SK-N-SH (cell line): ENCODE measurements at regions not wholly inside any gene's neighbourhood (a gene's known extent, or its start where the extent isn't known, plus 50 kb on each side); places are given as distances from the start of the nearest gene placed in this dataset.

Experiments
- CTCF ChIA-PET: fragments of 300-600, 350-600 bp; formaldehyde crosslinking; extraction: SDS; loops from one replicate; lab custom pipeline; 2021; lab: Yijun Ruan, JAX
- POLR2A ChIA-PET: fragments of 350-600 bp; sonication (Branson Sonifier 250); formaldehyde crosslinking; extraction: SDS; loops from one replicate; lab custom pipeline; 2020; ENCODE audit warnings: antibody characterized with exemption, inconsistent platforms; lab: Yijun Ruan, JAX
- DNase-seq: peaks from one replicate; pipeline ENCODE4 v3.0.0; 2012
- H2AFZ ChIP-seq: fragments of 200-600 bp; sonication (generic); 2 replicates; pipeline ENCODE4 v1.8.1; 2016; ENCODE audit warnings: antibody characterized with exemption, mild to moderate bottlenecking, low read depth
- H3F3A ChIP-seq: fragments of 200-600 bp; sonication (generic); replicated peaks from 2 replicates; pipeline ENCODE3; 2016; ENCODE audit warnings: antibody characterized with exemption, mild to moderate bottlenecking; ENCODE audit not compliant: insufficient read depth
- H3K27ac ChIP-seq, 2 experiments: fragments of 200-500 bp in 1 of 2; fragments of 200-600 bp in 1 of 2; sonication (Bioruptor generic) in 1 of 2; sonication (generic), shearing (Covaris generic) in 1 of 2; 2 replicates each; pipeline versions ENCODE4 v1.5.1 to v1.6.1; 2014 to 2016; ENCODE audit warnings: low read depth in 2 of 2, inconsistent platforms in 1 of 2, low read length in 1 of 2, mild to moderate bottlenecking in 1 of 2, mixed read lengths in 1 of 2
- H3K27me3 ChIP-seq: fragments of 200-600 bp; sonication (generic), shearing (Covaris generic); 2 replicates; pipeline ENCODE4 v1.6.1; 2016; ENCODE audit warnings: mixed run types; ENCODE audit not compliant: insufficient read depth
- H3K36me3 ChIP-seq, 2 experiments: fragments of 200-500 bp in 1 of 2; fragments of 200-600 bp in 1 of 2; sonication (Bioruptor generic) in 1 of 2; sonication (generic) in 1 of 2; replicated peaks in 1 of 2; 2 replicates each; pipeline versions ENCODE3 to v1.5.1; 2014 to 2016; ENCODE audit warnings: low read length in 1 of 2, mild to moderate bottlenecking in 1 of 2; ENCODE audit not compliant: insufficient read depth in 2 of 2, control insufficient read depth in 1 of 2
- H3K4me1 ChIP-seq, 2 experiments: fragments of 200-500 bp in 1 of 2; fragments of 200-600 bp in 1 of 2; sonication (Bioruptor generic) in 1 of 2; sonication (generic), shearing (Covaris generic) in 1 of 2; 2 replicates each; pipeline versions ENCODE4 v1.5.1 to v1.6.1; 2014 to 2016; ENCODE audit warnings: low read depth in 1 of 2, low read length in 1 of 2, mixed run types in 1 of 2; ENCODE audit not compliant: insufficient read depth in 2 of 2, control insufficient read depth in 1 of 2
- H3K4me2 ChIP-seq: fragments of 200-600 bp; sonication (generic), shearing (Covaris generic); 2 replicates; pipeline ENCODE4 v1.6.1; 2017; ENCODE audit warnings: mixed run types
- H3K4me3 ChIP-seq, 2 experiments: fragments of 200-500 bp in 1 of 2; fragments of 200-600 bp in 1 of 2; sonication (Bioruptor generic) in 1 of 2; sonication (generic), shearing (Covaris generic) in 1 of 2; 2 replicates each; pipeline versions ENCODE4 v1.5.1 to v1.8.1; 2014 to 2016; ENCODE audit warnings: low read depth in 2 of 2, inconsistent platforms in 1 of 2, low read length in 1 of 2, mild to moderate bottlenecking in 1 of 2, mixed read lengths in 1 of 2, moderate library complexity in 1 of 2
- H3K79me2 ChIP-seq: fragments of 200-600 bp; sonication (generic); 2 replicates; pipeline ENCODE4 v1.8.1; 2017; ENCODE audit warnings: mild to moderate bottlenecking; ENCODE audit not compliant: insufficient read depth
- H3K9ac ChIP-seq: fragments of 200-600 bp; sonication (generic); 2 replicates; pipeline ENCODE4 v1.6.1; 2017; ENCODE audit warnings: mixed run types
- H3K9me2 ChIP-seq: fragments of 200-600 bp; sonication (generic); 2 replicates; pipeline ENCODE4 v1.6.1; 2017; ENCODE audit warnings: mixed run types
- H3K9me3 ChIP-seq: fragments of 200-600 bp; sonication (generic); 2 replicates; pipeline ENCODE4 v1.6.1; 2017; ENCODE audit warnings: mixed run types, mild to moderate bottlenecking, moderate library complexity
- H4K20me1 ChIP-seq: fragments of 200-600 bp; sonication (generic); 2 replicates; pipeline ENCODE4 v1.6.1; 2017; ENCODE audit warnings: mild to moderate bottlenecking, mixed run types; ENCODE audit not compliant: insufficient read depth
- CHD2 ChIP-seq: fragments of 150-350 bp; IDR thresholded peaks from 2 replicates; pipeline ENCODE4 v1.6.1; 2018; ENCODE audit warnings: low read length; ENCODE audit not compliant: partially characterized antibody
- EP300 ChIP-seq, 2 experiments: IDR thresholded peaks; 2 replicates each; pipeline versions ENCODE4 v1.4.0 to v1.6.1; 2012; ENCODE audit warnings: borderline replicate concordance in 1 of 2, low read depth in 1 of 2, low read length in 1 of 2
- IRF3 ChIP-seq: fragments of 150-350 bp; IDR thresholded peaks from 2 replicates; pipeline ENCODE4 v1.6.1; 2016; ENCODE audit warnings: mild to moderate bottlenecking, low read depth, low read length
- JUND ChIP-seq: IDR thresholded peaks from 2 replicates; pipeline ENCODE4 v1.4.0; 2012
- MEF2A ChIP-seq: IDR thresholded peaks from 2 replicates; pipeline ENCODE4 v1.4.0; 2012; ENCODE audit warnings: low read depth, borderline replicate concordance
- NFIC ChIP-seq: IDR thresholded peaks from 2 replicates; pipeline ENCODE4 v1.4.0; 2012; ENCODE audit warnings: borderline replicate concordance
- NRF1 ChIP-seq: IDR thresholded peaks from 2 replicates; pipeline ENCODE4 v1.6.1; 2012; ENCODE audit warnings: low read depth, mild to moderate bottlenecking, low read length
- POLR2AphosphoS5 ChIP-seq: IDR thresholded peaks from 2 replicates; pipeline ENCODE4 v1.6.1; 2012; ENCODE audit warnings: low read depth, low read length
- RAD21 ChIP-seq: IDR thresholded peaks from 2 replicates; pipeline ENCODE4 v1.6.1; 2012; ENCODE audit warnings: mild to moderate bottlenecking, low read length
- RCOR1 ChIP-seq: fragments of 150-350 bp; IDR thresholded peaks from 2 replicates; pipeline ENCODE4 v1.6.1; 2017; ENCODE audit warnings: antibody characterized with exemption, low read length
- REST ChIP-seq: IDR thresholded peaks from 2 replicates; pipeline ENCODE4 v1.6.1; 2012; ENCODE audit warnings: mild to moderate bottlenecking, low read depth, low read length, moderate library complexity
- SIN3A ChIP-seq: IDR thresholded peaks from 2 replicates; pipeline ENCODE4 v1.6.1; 2012; ENCODE audit warnings: low read depth, mild to moderate bottlenecking, low read length, moderate library complexity, borderline replicate concordance
- TAF1 ChIP-seq: IDR thresholded peaks from 2 replicates; pipeline ENCODE4 v1.6.1; 2012; ENCODE audit warnings: low read depth, mild to moderate bottlenecking, low read length, moderate library complexity, borderline replicate concordance
- TCF12 ChIP-seq: IDR thresholded peaks from 2 replicates; pipeline ENCODE4 v1.4.0; 2012
- WGBS: methylation state at CpG from one replicate; pipeline ENCODE4 v1.1.6; 2017; ENCODE audit warnings: low lambda C conversion rate; 5-methylcytosine and 5-hydroxymethylcytosine counted together

- Histone ChIP-seq H3K27me3 (no peaks in the 10 kb centered on the region), H3K36me3 (no peaks in the 10 kb centered on the region), H3F3A (no peaks in the 10 kb centered on the region), H3K27ac (no peak overlapping the region), H4K20me1 (no peaks in the 10 kb centered on the region), H3K4me1 (no peaks in the 10 kb centered on the region), H2AFZ (no peak overlapping the region), H3K9ac (no peak overlapping the region), H3K9me3 (no peaks in the 10 kb centered on the region), H3K79me2 (no peaks in the 10 kb centered on the region), H3K9me2 (no peaks in the 10 kb centered on the region), H3K4me3 (no peak overlapping the region), H3K4me2 (no peak overlapping the region)
- TF ChIP-seq NFIC (no peak), TAF1 (no peak), JUND (no peak), POLR2AphosphoS5 (no peak), RCOR1 (no peak), CHD2 (no peak), EP300 (IDR thresholded peaks at IDR 0.05; ENCODE audit: borderline replicate concordance in 1 of 2, low read depth in 1 of 2, low read length in 1 of 2) (no peak), REST (no peak), TCF12 (no peak), RAD21 (no peak), NRF1 (no peak), IRF3 (no peak), MEF2A (no peak)
- 53% methylated on average over 2 of the region's 2 CpGs for WGBS
- CTCF ChIA-PET = no interaction called here
- POLR2A ChIA-PET = no interaction called here
- DNase-seq = no peak
Measured at GRCh38 chr4:136283977-136284376, 1248.3 kb downstream of the PCDH18 start.

- WGBS = 50% methylated on average over 1 of the region's 1 CpG
- H4K20me1 ChIP-seq = no peaks in the 10 kb centered on the region
- no peaks in the 10 kb centered on the region; a peak in 1 of 4 replicates for H3K4me1 ChIP-seq
- H3K9me2 ChIP-seq = no peaks in the 10 kb centered on the region
- no peak overlapping the region for H3K4me2 ChIP-seq
- CTCF ChIA-PET = no interaction called here
- no peaks in the 10 kb centered on the region for H3K27me3 ChIP-seq
- no peak overlapping the region for H2AFZ ChIP-seq
- DNase-seq = no peak
- POLR2A ChIA-PET = no interaction called here
- H3F3A ChIP-seq = peaks cover 5% of the 10 kb centered on the region
- H3K9me3 ChIP-seq = no peaks in the 10 kb centered on the region
- H3K27ac ChIP-seq = peak overlapping the region in 1 of 2 experiments; percentile 25; a peak in 1 of 4 replicates
- H3K9ac ChIP-seq = no peak overlapping the region
- no peaks in the 10 kb centered on the region for H3K36me3 ChIP-seq
- H3K79me2 ChIP-seq = no peaks in the 10 kb centered on the region
- TF ChIP-seq REST (no peak), IRF3 (no peak), SIN3A (no peak)
- no peak overlapping the region for H3K4me3 ChIP-seq
Measured at GRCh38 chr4:136281889-136282288, 1250.4 kb downstream of the PCDH18 start.
